ENCODE measurements at regions not wholly inside any gene's neighbourhood (a gene's known extent, or its start where the extent isn't known, plus 50 kb on each side); places are given as distances from the start of the nearest gene placed in this dataset.

DNA sequence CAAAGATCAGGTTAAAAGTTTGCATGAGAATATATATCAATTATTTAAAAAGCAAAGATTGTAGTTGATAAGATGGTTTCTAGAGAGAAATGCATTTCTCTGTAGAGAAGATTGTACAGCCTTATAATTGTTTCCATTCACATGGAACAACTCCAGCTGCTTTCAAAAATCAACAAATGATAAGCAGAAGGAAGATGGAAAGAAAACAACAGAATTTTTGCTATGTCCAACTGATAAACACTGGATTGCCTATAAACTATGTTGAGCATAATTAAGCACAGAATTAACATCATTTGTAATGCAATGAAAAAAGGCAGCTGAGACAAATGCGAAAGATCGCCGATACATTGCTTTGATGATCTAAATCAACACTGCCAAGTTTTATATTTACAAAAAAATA lies 89.0 kb downstream of the C3orf85 start:
- no TSS peak for BruUV-seq (replicated peaks)
- intact Hi-C loops (cut with micrococcal nuclease), result no loop called here
- FAIRE-seq, result no peak

GRCh38 chr3:109228391-109229080 lies 87.8 kb downstream of the DPPA2 start:
- no peak for DNase-seq (ENCODE audit: extremely low read depth in 1 of 4, low spot score in 3 of 4)
- no peak overlapping the region for H3K9ac ChIP-seq (ENCODE audit: insufficient read depth in 1 of 2, low read depth in 2 of 2, low read length in 2 of 2)
- no peaks in the 10 kb centered on the region for H3K4me1 ChIP-seq (replicated peaks in 1 of 2; ENCODE audit: control insufficient read depth in 2 of 2, insufficient read depth in 2 of 2, low read length in 2 of 2)
- WGBS (ENCODE audit: insufficient coverage, low coverage, missing lambda C conversion rate), result 0% methylated on average over 2 of the region's 2 CpGs
- CTCF ChIA-PET (ENCODE audit: low intra/inter-chr PET ratio), result no interaction called here
- H4K20me1 ChIP-seq (replicated peaks; ENCODE audit: control insufficient read depth, insufficient read depth, low read length), result no peaks in the 10 kb centered on the region
- no peaks in the 10 kb centered on the region for H3K36me3 ChIP-seq (ENCODE audit: control insufficient read depth, insufficient read depth, low read length)
- BruUV-seq (replicated peaks), result no TSS peak
- no peaks in the 10 kb centered on the region for H3K9me3 ChIP-seq (replicated peaks; ENCODE audit: control insufficient read depth, insufficient read depth, low read depth, low read length)
- H3K27ac ChIP-seq (ENCODE audit: extremely low read depth, low read depth, low read length), result no peak overlapping the region
- intact Hi-C loops (cut with micrococcal nuclease) (no loop called here), in situ Hi-C loops (cut with MboI) (no loop called here)
- no peaks in the 10 kb centered on the region for H3K79me2 ChIP-seq (ENCODE audit: control insufficient read depth, insufficient read depth, low read length)
- H2AFZ ChIP-seq (ENCODE audit: low read depth, low read length), result no peak overlapping the region
- no peak for ATAC-seq
- POLR2A ChIA-PET, result no interaction called here
- no peaks in the 10 kb centered on the region for H3K27me3 ChIP-seq (ENCODE audit: control insufficient read depth in 2 of 2, insufficient read depth in 2 of 2, low read length in 2 of 2)
- no peak overlapping the region for H3K4me3 ChIP-seq
- H3K9me1 ChIP-seq (ENCODE audit: control insufficient read depth, insufficient read depth, low read length), result no peaks in the 10 kb centered on the region
- no peak for FAIRE-seq
- no peak overlapping the region for H3K4me2 ChIP-seq (ENCODE audit: insufficient read depth, low read length)
- TF ChIP-seq SMARCB1 (IDR thresholded peaks at IDR 0.05; ENCODE audit: insufficient read length, low read depth), result no peak
- no peak for TF ChIP-seq ZNF282 (CRISPR knock-in tag; IDR thresholded peaks at IDR 0.05)
- no peak for TF ChIP-seq NFIC (IDR thresholded peaks at IDR 0.05)
- no peak for TF ChIP-seq FOXO4 (CRISPR knock-in tag; IDR thresholded peaks at IDR 0.05)
- no peak for TF ChIP-seq HEY1 (CRISPR knock-in tag; IDR thresholded peaks at IDR 0.05; ENCODE audit: borderline replicate concordance)
- TF ChIP-seq PRPF4 (IDR thresholded peaks at IDR 0.05; ENCODE audit: insufficient read depth, low read depth, low read length, poor library complexity, severe bottlenecking), result no peak
- no peak for TF ChIP-seq ZNF274 (IDR thresholded peaks at IDR 0.05; ENCODE audit: borderline replicate concordance, low read depth, low read length)
- no peak for TF ChIP-seq WHSC1 (IDR thresholded peaks at IDR 0.05; ENCODE audit: low read length)
- TF ChIP-seq CTBP1 (IDR thresholded peaks at IDR 0.05; ENCODE audit: borderline replicate concordance), result no peak
- no peak for TF ChIP-seq FUS (optimal IDR thresholded peaks at IDR 0.05; ENCODE audit: low read depth, low read length)
- TF ChIP-seq, protein P1, sequence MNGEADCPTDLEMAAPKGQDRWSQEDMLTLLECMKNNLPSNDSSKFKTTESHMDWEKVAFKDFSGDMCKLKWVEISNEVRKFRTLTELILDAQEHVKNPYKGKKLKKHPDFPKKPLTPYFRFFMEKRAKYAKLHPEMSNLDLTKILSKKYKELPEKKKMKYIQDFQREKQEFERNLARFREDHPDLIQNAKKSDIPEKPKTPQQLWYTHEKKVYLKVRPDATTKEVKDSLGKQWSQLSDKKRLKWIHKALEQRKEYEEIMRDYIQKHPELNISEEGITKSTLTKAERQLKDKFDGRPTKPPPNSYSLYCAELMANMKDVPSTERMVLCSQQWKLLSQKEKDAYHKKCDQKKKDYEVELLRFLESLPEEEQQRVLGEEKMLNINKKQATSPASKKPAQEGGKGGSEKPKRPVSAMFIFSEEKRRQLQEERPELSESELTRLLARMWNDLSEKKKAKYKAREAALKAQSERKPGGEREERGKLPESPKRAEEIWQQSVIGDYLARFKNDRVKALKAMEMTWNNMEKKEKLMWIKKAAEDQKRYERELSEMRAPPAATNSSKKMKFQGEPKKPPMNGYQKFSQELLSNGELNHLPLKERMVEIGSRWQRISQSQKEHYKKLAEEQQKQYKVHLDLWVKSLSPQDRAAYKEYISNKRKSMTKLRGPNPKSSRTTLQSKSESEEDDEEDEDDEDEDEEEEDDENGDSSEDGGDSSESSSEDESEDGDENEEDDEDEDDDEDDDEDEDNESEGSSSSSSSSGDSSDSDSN (IDR thresholded peaks at IDR 0.05; ENCODE audit: borderline replicate concordance in 1 of 2, low read depth in 2 of 2, low read length in 2 of 2), result no peak
- no peak for TF ChIP-seq XRCC5 (IDR thresholded peaks at IDR 0.05; ENCODE audit: low read depth, low read length)

More for the DNA sequence above, 89.0 kb downstream of the C3orf85 start:
- H3K27me3 ChIP-seq (ENCODE audit: control insufficient read depth in 2 of 2, insufficient read depth in 2 of 2, low read length in 2 of 2), result no peaks in the 10 kb centered on the region
- no peaks in the 10 kb centered on the region for H3K9me1 ChIP-seq (ENCODE audit: control insufficient read depth, insufficient read depth, low read length)
- H3K4me1 ChIP-seq (replicated peaks in 1 of 2; ENCODE audit: control insufficient read depth in 2 of 2, insufficient read depth in 2 of 2, low read length in 2 of 2), result no peaks in the 10 kb centered on the region
- H3K79me2 ChIP-seq (ENCODE audit: control insufficient read depth, insufficient read depth, low read length), result no peaks in the 10 kb centered on the region
- H3K9ac ChIP-seq (ENCODE audit: insufficient read depth in 1 of 2, low read depth in 2 of 2, low read length in 2 of 2), result no peak overlapping the region
- ChIA-PET POLR2A (no interaction called here), CTCF (ENCODE audit: low intra/inter-chr PET ratio) (no interaction called here)
- DNase-seq (ENCODE audit: extremely low read depth in 1 of 4, low spot score in 3 of 4) (no peak), ATAC-seq (no peak)
- WGBS (ENCODE audit: insufficient coverage, low coverage, missing lambda C conversion rate), result 0% methylated on average over 3 of the region's 3 CpGs
- in situ Hi-C loops (cut with MboI), result no loop called here
- no peak overlapping the region for H2AFZ ChIP-seq (ENCODE audit: low read depth, low read length)
- H3K9me3 ChIP-seq (replicated peaks; ENCODE audit: control insufficient read depth, insufficient read depth, low read depth, low read length), result no peaks in the 10 kb centered on the region
- H3K27ac ChIP-seq (ENCODE audit: extremely low read depth, low read depth, low read length), result no peak overlapping the region
- H3K36me3 ChIP-seq (ENCODE audit: control insufficient read depth, insufficient read depth, low read length), result no peaks in the 10 kb centered on the region
- TF ChIP-seq MAZ (CRISPR knock-in tag; conservative IDR thresholded peaks at IDR 0.05 in 1 of 2, IDR thresholded peaks at IDR 0.05 in 1 of 2), result no peak
- no peaks in the 10 kb centered on the region for H4K20me1 ChIP-seq (replicated peaks; ENCODE audit: control insufficient read depth, insufficient read depth, low read length)
- H3K4me2 ChIP-seq (ENCODE audit: insufficient read depth, low read length), result no peak overlapping the region
- no peak overlapping the region for H3K4me3 ChIP-seq
